ENCODE measurements at regions not wholly inside any gene's neighbourhood (a gene's known extent, or its start where the extent isn't known, plus 50 kb on each side); places are given as distances from the start of the nearest gene placed in this dataset.
A peak's percentile ranks its signal among the peaks of the same experiment; 100 is the strongest.

- Histone ChIP-seq H3K27ac (ENCODE audit: low read depth, low read length) (no peak overlapping the region), H3K56ac (replicated peaks; ENCODE audit: insufficient read length, low read depth, low read length) (no peak overlapping the region), H3K23ac (ENCODE audit: insufficient read length) (no peak overlapping the region), H3K79me1 (ENCODE audit: low read depth, low read length) (no peaks in the 10 kb centered on the region), H2BK20ac (ENCODE audit: low read length) (no peak overlapping the region), H3K18ac (ENCODE audit: extremely low read depth, low read length) (no peak overlapping the region), H3K4me1 (replicated peaks in 1 of 4; ENCODE audit: control insufficient read depth in 3 of 4, insufficient read depth in 4 of 4, low read length in 3 of 4) (peaks cover 0 to 7% (median 4%) of the 10 kb centered on the region in 4 experiments; a peak in 4 of 7 replicates), H3K36me3 (ENCODE audit: control insufficient read depth in 2 of 4, insufficient read depth in 4 of 4, low read length in 3 of 4) (no peaks in the 10 kb centered on the region), H2AK5ac (ENCODE audit: low read depth, low read length) (no peak overlapping the region), H3K4me3 (ENCODE audit: extremely low read depth in 1 of 4, insufficient read depth in 2 of 4, low read depth in 3 of 4, low read length in 4 of 4) (no peak overlapping the region), H2AFZ (ENCODE audit: low read length) (no peak overlapping the region), H3K79me2 (ENCODE audit: control insufficient read depth in 1 of 2, insufficient read depth in 2 of 2, low read length in 2 of 2) (no peaks in the 10 kb centered on the region), H2BK5ac (ENCODE audit: low read depth, low read length) (no peak overlapping the region), H2BK12ac (ENCODE audit: low read depth, low read length) (no peak overlapping the region; the same call in 1 of the 2 replicates), H4K91ac (replicated peaks; ENCODE audit: insufficient read length, low read length) (no peak overlapping the region), H3K23me2 (ENCODE audit: low read depth, low read length) (peaks cover 5% of the 10 kb centered on the region; the same call in 1 of the 2 replicates), H4K5ac (ENCODE audit: insufficient read length, low read depth, low read length) (no peak overlapping the region), H3K4me2 (ENCODE audit: insufficient read depth in 1 of 2, low read depth in 2 of 2, low read length in 2 of 2) (no peak overlapping the region; a peak in 1 of 4 replicates), H3K27me3 (replicated peaks in 1 of 4; ENCODE audit: control insufficient read depth in 3 of 4, extremely low read depth in 1 of 4, insufficient read depth in 3 of 4, low read length in 3 of 4) (peaks cover 8 to 28% (median 23%) of the 10 kb centered on the region in 4 experiments), H3K14ac (ENCODE audit: insufficient read length) (no peak overlapping the region), H4K8ac (ENCODE audit: extremely low read depth, insufficient read depth, low read length) (no peak overlapping the region), H2BK120ac (replicated peaks; ENCODE audit: low read depth, low read length) (no peak overlapping the region), H3K4ac (replicated peaks; ENCODE audit: insufficient read length, low read depth, low read length) (no peak overlapping the region), H2BK15ac (ENCODE audit: low read length) (no peak overlapping the region), H4K20me1 (replicated peaks in 1 of 2; ENCODE audit: control insufficient read depth in 1 of 2, insufficient read depth in 2 of 2, low read length in 2 of 2) (no peaks in the 10 kb centered on the region), H3K9me3 (ENCODE audit: insufficient read depth in 2 of 2, low read depth in 1 of 2, low read length in 1 of 2) (no peaks in the 10 kb centered on the region), H3K9ac (replicated peaks in 1 of 4; ENCODE audit: extremely low read depth in 1 of 4, low read depth in 3 of 4, low read length in 3 of 4) (no peak overlapping the region)
- DNase-seq (ENCODE audit: low read depth in 1 of 2, low spot score in 2 of 2) (no peak), FAIRE-seq (no peak)
- TF ChIP-seq CBX5 (IDR thresholded peaks at IDR 0.05; ENCODE audit: low read depth, low read length) (no peak), KDM4A (IDR thresholded peaks at IDR 0.05; ENCODE audit: low read depth, low read length, severe bottlenecking) (no peak), E2F6 (IDR thresholded peaks at IDR 0.05) (peak; percentile 81), ZNF274 (IDR thresholded peaks at IDR 0.05; ENCODE audit: borderline replicate concordance, extremely low read depth, low read length) (no peak), MAX (IDR thresholded peaks at IDR 0.05) (peak; percentile 33; the same call in 1 of the 2 replicates)
- ChIA-PET CTCF (ENCODE audit: partially characterized antibody) (interaction anchor here (0.6 to 1.2 kb wide), 2 partner anchors 13 to 136 kb away, joined by 3 to 4 read pairs; no protein-coding TSS in a partner anchor), POLR2A (ENCODE audit: partially characterized antibody) (no interaction called here)
- WGBS, 2 experiments (ENCODE audit: extremely low coverage in 1 of 2, insufficient coverage in 1 of 2, insufficient read length in 1 of 2, insufficient replicate concordance in 2 of 2, low coverage in 1 of 2, low lambda C conversion rate in 2 of 2, missing lambda C conversion rate in 1 of 2): 85% methylated on average over 13 of the region's 13 CpGs; no CpG with 5 or more reads in 1 of the 2 experiments
Measured at GRCh38 chr14:103221781-103222358, 98.6 kb downstream of the TNFAIP2 start.
